K562 (cell line): ENCODE measurements at regions not wholly inside any gene's neighbourhood (a gene's known extent, or its start where the extent isn't known, plus 50 kb on each side); places are given as distances from the start of the nearest gene placed in this dataset.

ENCODE experiments used
- FIP1L1 ChIP-seq: fragments of 200-400 bp; formaldehyde crosslinking; IDR thresholded peaks from 2 replicates; pipeline ENCODE4 v1.6.1; 2018; ENCODE audit warnings: mild to moderate bottlenecking, low read depth, low read length; ENCODE audit not compliant: poor library complexity, severe bottlenecking
- HDAC2 ChIP-seq: fragments of 450-650 bp; IDR thresholded peaks from 2 replicates; pipeline ENCODE4 v1.6.1; 2016; ENCODE audit warnings: mild to moderate bottlenecking
- JUN ChIP-seq, 2 experiments: sonication (generic) in 1 of 2; formaldehyde crosslinking in 1 of 2; IDR thresholded peaks; 2 replicates each; pipeline versions ENCODE4 v1.6.1 to v1.8.0; 2012 to 2022; ENCODE audit warnings: borderline replicate concordance in 2 of 2, mild to moderate bottlenecking in 2 of 2, improper control_type of control experiment in 1 of 2, low read depth in 1 of 2, low read length in 1 of 2, missing genetic modification reagents in 1 of 2
- KAT7 ChIP-seq: sonication (generic); formaldehyde crosslinking; IDR thresholded peaks from 2 replicates; pipeline ENCODE4 v1.8.0; 2022; ENCODE audit warnings: missing genetic modification reagents, mild to moderate bottlenecking, borderline replicate concordance
- MAFG ChIP-seq: fragments of 450-650 bp; conservative IDR thresholded peaks from 2 replicates; pipeline ENCODE4 v1.6.1; 2016; ENCODE audit warnings: missing genetic modification characterization, missing compliant biosample characterization
- NCOA6 ChIP-seq: fragments of 450-650 bp; IDR thresholded peaks from 2 replicates; pipeline ENCODE4 v1.6.1; 2017; ENCODE audit warnings: mild to moderate bottlenecking
- REST ChIP-seq, 2 experiments: fragments of 450-650 bp; formaldehyde crosslinking in 1 of 2; IDR thresholded peaks; 2 replicates each; pipeline versions ENCODE4 v1.4.0 to v1.6.1; 2014 to 2020; ENCODE audit warnings: mild to moderate bottlenecking in 2 of 2, borderline replicate concordance in 1 of 2, low read depth in 1 of 2
- ZBTB7A ChIP-seq: IDR thresholded peaks from 2 replicates; pipeline ENCODE4 v1.6.1; 2011; ENCODE audit warnings: low read depth, mild to moderate bottlenecking, low read length, moderate library complexity, borderline replicate concordance; ENCODE audit not compliant: control insufficient read depth
- ZFP30 ChIP-seq: fragments of 250-450 bp; sonication (Bioruptor Pico); IDR thresholded peaks from 2 replicates; pipeline ENCODE4 v1.8.0; 2022; ENCODE audit warnings: moderate library complexity, mild to moderate bottlenecking, inconsistent platforms, borderline replicate concordance
- ZNF133 ChIP-seq: fragments of 250-450 bp; sonication (Bioruptor Pico); IDR thresholded peaks from 2 replicates; pipeline ENCODE4 v1.4.0; 2020; ENCODE audit warnings: mild to moderate bottlenecking
- ZNF436 ChIP-seq: fragments of 250-450, 450-650 bp; sonication (Bioruptor Pico); formaldehyde crosslinking; IDR thresholded peaks from 2 replicates; pipeline ENCODE4 v1.7.0; 2020; ENCODE audit warnings: mild to moderate bottlenecking
- ZNF699 ChIP-seq: fragments of 250-450 bp; sonication (Bioruptor Pico); IDR thresholded peaks from 2 replicates; pipeline ENCODE4 v1.8.0; 2021; ENCODE audit warnings: mild to moderate bottlenecking, moderate library complexity; ENCODE audit not compliant: insufficient replicate concordance
- TF ChIP-seq, protein P1 (sequence below): fragments of 450-650 bp; IDR thresholded peaks from 2 replicates; pipeline ENCODE4 v1.7.1; 2018; ENCODE audit warnings: mild to moderate bottlenecking, low read depth; ENCODE audit not compliant: partially characterized antibody

GRCh38 chr7:110387689-110388088 lies 703.2 kb upstream of the LRRN3 start (continued):
- TF ChIP-seq REST (IDR thresholded peaks at IDR 0.05; ENCODE audit: borderline replicate concordance) (no peak), REST (CRISPR knock-in tag; IDR thresholded peaks at IDR 0.05; ENCODE audit: low read depth) (no peak), MAFG (tag) (peak; percentile 69), ZNF133 (CRISPR knock-in tag) (no peak), FIP1L1 (no peak), ZNF436 (CRISPR knock-in tag) (no peak), JUN (IDR thresholded peaks at IDR 0.05; ENCODE audit: borderline replicate concordance, low read depth, low read length) (no peak), JUN (CRISPR knock-in tag; IDR thresholded peaks at IDR 0.05; ENCODE audit: borderline replicate concordance) (no peak), ZBTB7A (no peak), NCOA6 (no peak), ZFP30 (CRISPR knock-in tag) (no peak), HDAC2 (no peak), ZNF699 (CRISPR knock-in tag) (no peak), KAT7 (CRISPR knock-in tag) (no peak)
- TF ChIP-seq, protein P1, sequence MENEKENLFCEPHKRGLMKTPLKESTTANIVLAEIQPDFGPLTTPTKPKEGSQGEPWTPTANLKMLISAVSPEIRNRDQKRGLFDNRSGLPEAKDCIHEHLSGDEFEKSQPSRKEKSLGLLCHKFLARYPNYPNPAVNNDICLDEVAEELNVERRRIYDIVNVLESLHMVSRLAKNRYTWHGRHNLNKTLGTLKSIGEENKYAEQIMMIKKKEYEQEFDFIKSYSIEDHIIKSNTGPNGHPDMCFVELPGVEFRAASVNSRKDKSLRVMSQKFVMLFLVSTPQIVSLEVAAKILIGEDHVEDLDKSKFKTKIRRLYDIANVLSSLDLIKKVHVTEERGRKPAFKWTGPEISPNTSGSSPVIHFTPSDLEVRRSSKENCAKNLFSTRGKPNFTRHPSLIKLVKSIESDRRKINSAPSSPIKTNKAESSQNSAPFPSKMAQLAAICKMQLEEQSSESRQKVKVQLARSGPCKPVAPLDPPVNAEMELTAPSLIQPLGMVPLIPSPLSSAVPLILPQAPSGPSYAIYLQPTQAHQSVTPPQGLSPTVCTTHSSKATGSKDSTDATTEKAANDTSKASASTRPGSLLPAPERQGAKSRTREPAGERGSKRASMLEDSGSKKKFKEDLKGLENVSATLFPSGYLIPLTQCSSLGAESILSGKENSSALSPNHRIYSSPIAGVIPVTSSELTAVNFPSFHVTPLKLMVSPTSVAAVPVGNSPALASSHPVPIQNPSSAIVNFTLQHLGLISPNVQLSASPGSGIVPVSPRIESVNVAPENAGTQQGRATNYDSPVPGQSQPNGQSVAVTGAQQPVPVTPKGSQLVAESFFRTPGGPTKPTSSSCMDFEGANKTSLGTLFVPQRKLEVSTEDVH, result no peak
